Endothelial cell (in vitro differentiated cells): ENCODE measurements at regions not wholly inside any gene's neighbourhood (a gene's known extent, or its start where the extent isn't known, plus 50 kb on each side); places are given as distances from the start of the nearest gene placed in this dataset.
A peak's percentile ranks its signal among the peaks of the same experiment; 100 is the strongest.
"Not testable (repeated sequence)": the region's sequence is repeated elsewhere in the genome, so short reads cannot be mapped to it uniquely, and the experiment has no call there.

Experiments
- DNase-seq: peaks from one replicate; pipeline ENCODE4 v3.0.0; 2021; ENCODE audit warnings: low spot score
- H3K27ac Mint-ChIP-seq: one replicate; pipeline ENCODE4 v1.8.0; 2021; ENCODE audit warnings: mixed read lengths, inconsistent platforms; ENCODE audit not compliant: unreplicated experiment
- H3K27me3 Mint-ChIP-seq: one replicate; pipeline ENCODE4 v1.8.0; 2021; ENCODE audit warnings: mild to moderate bottlenecking, moderate library complexity, mixed read lengths, inconsistent platforms; ENCODE audit not compliant: unreplicated experiment
- H3K36me3 Mint-ChIP-seq: one replicate; pipeline ENCODE4 v1.8.0; 2021; ENCODE audit warnings: mild to moderate bottlenecking, low read depth, mixed read lengths, inconsistent platforms; ENCODE audit not compliant: unreplicated experiment
- H3K4me1 Mint-ChIP-seq: one replicate; pipeline ENCODE4 v1.8.0; 2021; ENCODE audit warnings: mild to moderate bottlenecking, mixed read lengths, inconsistent platforms; ENCODE audit not compliant: unreplicated experiment
- H3K4me3 Mint-ChIP-seq: one replicate; pipeline ENCODE4 v1.8.0; 2021; ENCODE audit warnings: mild to moderate bottlenecking, mixed read lengths, inconsistent platforms; ENCODE audit not compliant: unreplicated experiment
- H3K9me3 Mint-ChIP-seq: one replicate; pipeline ENCODE4 v1.8.0; 2021; ENCODE audit warnings: mixed read lengths, inconsistent platforms; ENCODE audit not compliant: unreplicated experiment
- TF ChIP-seq, protein P1 (sequence below): fragments of 200-600 bp; sonication (generic); IDR thresholded peaks from one replicate; pipeline ENCODE4 v1.5.0; 2021; ENCODE audit warnings: antibody characterized with exemption; ENCODE audit not compliant: unreplicated experiment

DNA sequence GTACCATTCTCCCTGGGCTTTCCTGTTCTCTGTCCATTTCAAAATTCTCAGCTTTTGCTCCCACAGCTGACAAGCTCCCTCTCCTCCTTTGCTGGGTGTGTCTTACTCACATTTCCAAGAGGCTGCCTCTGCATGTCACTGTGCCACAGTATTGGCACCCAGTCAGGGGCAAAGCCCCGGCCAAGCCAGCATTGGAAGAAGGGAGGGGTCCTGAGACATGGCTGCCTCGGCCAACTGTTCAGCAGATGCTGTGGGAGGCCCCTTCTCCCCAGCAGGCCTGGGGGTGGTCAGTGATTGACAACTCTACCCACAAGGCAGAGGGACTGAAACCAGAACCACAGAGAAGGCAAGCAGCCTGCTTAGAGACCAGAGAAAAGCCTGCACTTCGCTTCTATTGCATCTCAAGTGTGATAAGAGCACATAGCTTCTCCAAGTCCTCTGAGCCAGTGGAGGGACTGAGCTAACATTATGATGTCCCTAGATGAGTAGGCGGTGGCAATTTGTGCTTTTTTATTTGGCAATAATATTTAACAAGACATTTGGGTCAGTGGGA is 294.1 kb downstream of the SIPA1L2 start:
- Mint-ChIP-seq H3K4me1 (no peaks in the 10 kb centered on the region), H3K27me3 (peaks cover 5% of the 10 kb centered on the region), H3K36me3 (peaks cover 8% of the 10 kb centered on the region), H3K4me3 (no peak overlapping the region), H3K9me3 (peaks cover 3% of the 10 kb centered on the region), H3K27ac (no peak overlapping the region)
- no peak for DNase-seq
- TF ChIP-seq, protein P1, sequence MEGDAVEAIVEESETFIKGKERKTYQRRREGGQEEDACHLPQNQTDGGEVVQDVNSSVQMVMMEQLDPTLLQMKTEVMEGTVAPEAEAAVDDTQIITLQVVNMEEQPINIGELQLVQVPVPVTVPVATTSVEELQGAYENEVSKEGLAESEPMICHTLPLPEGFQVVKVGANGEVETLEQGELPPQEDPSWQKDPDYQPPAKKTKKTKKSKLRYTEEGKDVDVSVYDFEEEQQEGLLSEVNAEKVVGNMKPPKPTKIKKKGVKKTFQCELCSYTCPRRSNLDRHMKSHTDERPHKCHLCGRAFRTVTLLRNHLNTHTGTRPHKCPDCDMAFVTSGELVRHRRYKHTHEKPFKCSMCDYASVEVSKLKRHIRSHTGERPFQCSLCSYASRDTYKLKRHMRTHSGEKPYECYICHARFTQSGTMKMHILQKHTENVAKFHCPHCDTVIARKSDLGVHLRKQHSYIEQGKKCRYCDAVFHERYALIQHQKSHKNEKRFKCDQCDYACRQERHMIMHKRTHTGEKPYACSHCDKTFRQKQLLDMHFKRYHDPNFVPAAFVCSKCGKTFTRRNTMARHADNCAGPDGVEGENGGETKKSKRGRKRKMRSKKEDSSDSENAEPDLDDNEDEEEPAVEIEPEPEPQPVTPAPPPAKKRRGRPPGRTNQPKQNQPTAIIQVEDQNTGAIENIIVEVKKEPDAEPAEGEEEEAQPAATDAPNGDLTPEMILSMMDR = no peak

DNA sequence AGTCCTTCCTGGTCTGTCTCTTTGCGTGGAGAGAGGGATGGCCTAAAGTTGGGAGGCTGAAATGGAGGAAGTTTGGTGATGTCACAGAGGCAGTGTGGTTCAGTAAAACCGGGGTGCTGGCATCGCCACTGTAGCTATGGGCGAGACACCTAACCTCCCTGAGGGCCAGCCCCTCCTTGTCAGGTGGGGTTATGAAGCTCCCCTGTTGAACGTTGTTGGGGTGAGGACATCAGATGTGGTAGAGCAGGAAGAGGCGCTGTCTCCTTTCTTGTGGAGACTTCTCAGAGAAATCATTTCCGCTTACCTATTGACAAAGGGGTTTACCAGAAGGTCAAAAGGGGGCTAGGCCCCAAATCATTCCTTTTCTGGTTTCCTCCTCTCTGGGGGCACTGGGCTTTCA is 294.7 kb downstream of the SIPA1L2 start:
- Mint-ChIP-seq H3K4me3 (no peak overlapping the region), H3K27ac (no peak overlapping the region), H3K27me3 (peaks cover 5% of the 10 kb centered on the region), H3K4me1 (no peaks in the 10 kb centered on the region), H3K36me3 (peaks cover 9% of the 10 kb centered on the region), H3K9me3 (peaks cover 4% of the 10 kb centered on the region)
- TF ChIP-seq, protein P1 = no peak
- DNase-seq = no peak

DNA sequence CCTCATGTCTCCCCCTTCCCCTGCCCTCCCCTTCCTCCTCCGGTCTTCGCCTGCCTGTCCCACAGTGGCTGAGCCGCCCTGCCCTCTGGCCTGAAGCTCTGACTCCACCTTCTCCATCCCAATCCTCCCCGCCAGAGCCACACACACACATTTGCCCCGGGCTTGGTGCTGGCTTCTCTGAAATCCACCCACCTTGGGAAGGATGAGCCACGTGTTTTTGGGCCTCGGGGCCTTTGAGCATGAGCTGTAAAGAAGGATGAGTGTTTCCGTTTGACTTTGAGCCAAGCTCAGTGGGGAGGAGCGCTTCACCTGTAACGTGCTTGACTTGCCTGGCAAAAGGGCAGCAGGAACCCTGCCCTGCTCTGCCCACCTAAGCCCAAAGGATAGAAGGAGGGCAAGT is 295.1 kb downstream of the SIPA1L2 start:
- H3K36me3 Mint-ChIP-seq = peaks cover 9% of the 10 kb centered on the region
- no peaks in the 10 kb centered on the region for H3K4me1 Mint-ChIP-seq
- TF ChIP-seq, protein P1 = no peak
- DNase-seq = no peak
- H3K9me3 Mint-ChIP-seq = peaks cover 4% of the 10 kb centered on the region
- no peak overlapping the region for H3K27ac Mint-ChIP-seq
- peaks cover 5% of the 10 kb centered on the region for H3K27me3 Mint-ChIP-seq
- H3K4me3 Mint-ChIP-seq = no peak overlapping the region

DNA sequence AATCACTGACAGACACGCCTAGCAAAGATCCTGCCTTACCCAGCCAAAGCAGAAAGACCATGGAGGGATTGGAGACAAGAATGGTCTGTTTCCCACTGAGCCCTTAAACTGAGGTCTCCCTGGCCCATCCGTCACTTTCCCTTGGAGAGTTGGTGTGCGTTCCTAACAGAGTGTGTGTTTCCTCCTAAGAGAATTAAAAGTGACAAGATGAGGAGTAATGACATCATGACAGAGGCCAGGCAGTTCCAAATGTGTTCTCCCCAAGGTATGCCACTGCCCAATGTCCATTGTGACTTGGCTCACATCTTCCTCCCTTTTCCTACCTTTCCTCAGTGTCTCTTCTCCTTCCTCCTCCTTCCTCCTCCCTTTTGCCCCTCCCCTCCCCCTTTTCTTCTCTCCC is 295.7 kb downstream of the SIPA1L2 start:
- no peak overlapping the region for H3K27ac Mint-ChIP-seq
- no peaks in the 10 kb centered on the region for H3K4me1 Mint-ChIP-seq
- H3K27me3 Mint-ChIP-seq = peaks cover 5% of the 10 kb centered on the region
- peak overlapping the region; percentile 73 for H3K4me3 Mint-ChIP-seq
- H3K36me3 Mint-ChIP-seq = peaks cover 9% of the 10 kb centered on the region
- DNase-seq = no peak
- H3K9me3 Mint-ChIP-seq = peaks cover 4% of the 10 kb centered on the region
- TF ChIP-seq, protein P1 = no peak

DNA sequence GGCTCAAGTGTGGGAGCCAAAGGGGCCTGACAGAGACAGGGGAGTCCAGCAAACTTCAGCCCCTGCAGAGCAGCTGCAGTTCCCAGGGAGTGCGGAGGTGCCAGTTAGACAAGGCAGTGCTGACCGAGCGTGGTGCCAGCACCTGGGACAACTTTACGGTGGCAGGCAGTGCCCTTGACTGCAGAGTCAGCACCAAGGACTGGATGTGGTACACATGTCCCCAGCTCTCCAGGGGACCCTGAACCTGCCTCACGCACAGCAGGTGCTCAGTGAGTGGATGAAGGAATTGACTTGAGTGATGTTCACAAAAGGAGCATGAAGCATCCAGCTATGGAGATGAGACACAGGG is 296.5 kb downstream of the SIPA1L2 start:
- no peak for DNase-seq
- peaks cover 9% of the 10 kb centered on the region for H3K36me3 Mint-ChIP-seq
- no peak overlapping the region for H3K27ac Mint-ChIP-seq
- H3K27me3 Mint-ChIP-seq = peaks cover 5% of the 10 kb centered on the region
- H3K4me3 Mint-ChIP-seq = no peak overlapping the region
- peaks cover 4% of the 10 kb centered on the region for H3K9me3 Mint-ChIP-seq
- H3K4me1 Mint-ChIP-seq = no peaks in the 10 kb centered on the region
- TF ChIP-seq, protein P1 = no peak

DNA sequence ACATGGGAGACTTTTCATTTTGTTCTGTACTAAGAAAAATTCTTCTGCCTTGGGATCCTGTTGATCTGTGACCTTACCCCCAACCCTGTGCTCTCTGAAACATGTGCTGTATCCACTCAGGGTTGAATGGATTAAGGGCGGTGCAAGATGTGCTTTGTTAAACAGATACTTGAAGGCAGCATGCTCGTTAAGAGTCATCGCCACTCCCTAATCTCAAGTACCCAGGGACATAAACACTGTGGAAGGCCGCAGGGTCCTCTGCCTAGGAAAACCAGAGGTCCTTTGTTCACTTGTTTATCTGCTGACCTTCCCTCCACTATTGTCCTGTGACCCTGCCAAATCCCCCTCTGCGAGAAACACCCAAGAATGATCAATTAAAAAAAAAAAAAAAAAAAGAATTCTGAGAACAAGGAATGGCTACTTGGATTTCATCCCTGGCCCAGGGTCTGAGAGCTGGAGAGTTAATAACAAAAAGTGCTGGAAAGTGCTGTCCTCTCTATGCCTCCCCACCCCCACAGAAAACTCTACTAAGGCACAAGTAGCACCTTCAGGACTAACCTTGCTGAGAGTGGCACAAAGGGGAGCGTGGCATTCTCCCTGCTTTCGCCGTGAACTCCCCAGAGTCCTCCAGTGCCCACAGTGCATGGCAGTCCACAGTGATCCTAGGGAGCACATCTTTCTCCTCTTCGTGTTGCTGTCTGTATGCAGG is 297.1 kb downstream of the SIPA1L2 start:
- H3K27ac Mint-ChIP-seq, H3K36me3 Mint-ChIP-seq, H3K9me3 Mint-ChIP-seq, H3K4me3 Mint-ChIP-seq, H3K4me1 Mint-ChIP-seq, H3K27me3 Mint-ChIP-seq, DNase-seq: not testable (repeated sequence)
